HEK293T (cell line): ENCODE measurements at regions not wholly inside any gene's neighbourhood (a gene's known extent, or its start where the extent isn't known, plus 50 kb on each side); places are given as distances from the start of the nearest gene placed in this dataset.
"Not testable (repeated sequence)": the region's sequence is repeated elsewhere in the genome, so short reads cannot be mapped to it uniquely, and the experiment has no call there.

Source experiments
- CTCF ChIA-PET: fragments of 350-600 bp; formaldehyde crosslinking; extraction: SDS; loops from one replicate; lab custom pipeline; 2021; ENCODE audit warnings: antibody characterized with exemption, inconsistent platforms; lab: Yijun Ruan, JAX
- POLR2A ChIA-PET: fragments of 350-600 bp; formaldehyde crosslinking; extraction: SDS; loops from one replicate; lab custom pipeline; 2020; ENCODE audit warnings: antibody characterized with exemption, inconsistent platforms; lab: Yijun Ruan, JAX
- DNase-seq: peaks from one replicate; pipeline ENCODE4 v3.0.0; 2012; ENCODE audit warnings: mixed read lengths; ENCODE audit errors: extremely low spot score
- ARNT ChIP-seq: fragments of 450-650 bp; IDR thresholded peaks from 2 replicates; pipeline ENCODE4 v1.6.1; 2017; ENCODE audit warnings: mild to moderate bottlenecking
- BHLHE40 ChIP-seq: fragments of 450-650 bp; IDR thresholded peaks from 2 replicates; pipeline ENCODE4 v1.6.1; 2016; ENCODE audit warnings: mild to moderate bottlenecking, moderate library complexity, borderline replicate concordance
- CTBP1 ChIP-seq: fragments of 450-650 bp; IDR thresholded peaks from 2 replicates; pipeline ENCODE4 v1.6.1; 2016; ENCODE audit warnings: borderline replicate concordance
- ELF4 ChIP-seq: fragments of 450-650 bp; IDR thresholded peaks from 2 replicates; pipeline ENCODE4 v1.6.1; 2017; ENCODE audit warnings: antibody characterized with exemption
- FOXA1 ChIP-seq: fragments of 450-650 bp; IDR thresholded peaks from 2 replicates; pipeline ENCODE4 v1.6.1; 2016; ENCODE audit warnings: mild to moderate bottlenecking
- FOXK2 ChIP-seq: fragments of 450-650 bp; IDR thresholded peaks from 2 replicates; pipeline ENCODE4 v1.6.1; 2016; ENCODE audit warnings: mild to moderate bottlenecking
- FOXM1 ChIP-seq: fragments of 450-650 bp; IDR thresholded peaks from 2 replicates; pipeline ENCODE4 v1.6.1; 2017; ENCODE audit warnings: mild to moderate bottlenecking, borderline replicate concordance
- HDGF ChIP-seq: fragments of 450-650 bp; IDR thresholded peaks from 2 replicates; pipeline ENCODE4 v1.6.1; 2017; ENCODE audit warnings: antibody characterized with exemption, borderline replicate concordance
- L3MBTL2 ChIP-seq: fragments of 450-650 bp; conservative IDR thresholded peaks from 2 replicates; pipeline ENCODE4 v1.6.1; 2016; ENCODE audit warnings: mild to moderate bottlenecking
- LEF1 ChIP-seq: fragments of 450-650 bp; IDR thresholded peaks from 2 replicates; pipeline ENCODE4 v1.6.1; 2017; ENCODE audit warnings: mild to moderate bottlenecking, borderline replicate concordance
- NFRKB ChIP-seq: fragments of 450-650 bp; IDR thresholded peaks from 2 replicates; pipeline ENCODE4 v1.6.1; 2016; ENCODE audit warnings: mild to moderate bottlenecking, moderate library complexity
- PKNOX1 ChIP-seq: fragments of 450-650 bp; IDR thresholded peaks from 2 replicates; pipeline ENCODE4 v1.6.1; 2016
- SP1 ChIP-seq: fragments of 450-650 bp; IDR thresholded peaks from 2 replicates; pipeline ENCODE4 v1.6.1; 2017
- SUZ12 ChIP-seq: fragments of 450-650 bp; IDR thresholded peaks from 2 replicates; pipeline ENCODE4 v1.6.1; 2016; ENCODE audit warnings: mild to moderate bottlenecking
- TARDBP ChIP-seq: fragments of 450-650 bp; IDR thresholded peaks from 2 replicates; pipeline ENCODE4 v1.6.1; 2016
- ZNF384 ChIP-seq: fragments of 450-650 bp; IDR thresholded peaks from 2 replicates; pipeline ENCODE4 v1.6.1; 2016

- POLR2A ChIA-PET: no interaction called here
- no peak for TF ChIP-seq FOXM1
- TF ChIP-seq CTBP1: no peak
- no peak for TF ChIP-seq FOXA1
- no peak for TF ChIP-seq NFRKB
- no peak for TF ChIP-seq PKNOX1
- no peak for TF ChIP-seq BHLHE40
- no peak for TF ChIP-seq ARNT
- no peak for TF ChIP-seq HDGF
- TF ChIP-seq ELF4: no peak
- no peak for TF ChIP-seq SP1
- TF ChIP-seq LEF1: no peak
- no peak for TF ChIP-seq TARDBP
- DNase-seq: no peak
- CTCF ChIA-PET: no interaction called here
Measured at GRCh38 chr1:187931776-187932175, 1103.0 kb downstream of the PLA2G4A start.

- POLR2A ChIA-PET: no interaction called here
- DNase-seq: no peak
- TF ChIP-seq PKNOX1: no peak
- no peak for TF ChIP-seq FOXM1
- no peak for TF ChIP-seq HDGF
- no peak for TF ChIP-seq L3MBTL2
- TF ChIP-seq ZNF384: no peak
- no peak for TF ChIP-seq SP1
- TF ChIP-seq FOXA1: no peak
- no peak for TF ChIP-seq CTBP1
- no peak for TF ChIP-seq LEF1
- TF ChIP-seq NFRKB: no peak
- CTCF ChIA-PET: no interaction called here
Measured at GRCh38 chr1:187933562-187934419, 1105.0 kb downstream of the PLA2G4A start.

GRCh38 chr1:187936667-187937066 is 1107.9 kb downstream of the PLA2G4A start:
- TF ChIP-seq FOXA1: no peak
- TF ChIP-seq FOXK2: no peak
- TF ChIP-seq FOXM1: no peak
- ChIA-PET CTCF (no interaction called here), POLR2A (no interaction called here)
- no peak for DNase-seq

GRCh38 chr1:187938092-187938491 is 1109.3 kb downstream of the PLA2G4A start:
- TF ChIP-seq FOXM1 (no peak), PKNOX1 (no peak), L3MBTL2 (no peak), TARDBP (no peak), NFRKB (no peak), HDGF (no peak), ZNF384 (no peak), ARNT (no peak), BHLHE40 (no peak), FOXA1 (no peak), LEF1 (no peak), FOXK2 (no peak), SUZ12 (no peak), SP1 (no peak)
- no peak for DNase-seq
- ChIA-PET POLR2A (no interaction called here), CTCF (no interaction called here)

GRCh38 chr1:187942986-187943385 is 1114.2 kb downstream of the PLA2G4A start:
- ChIA-PET CTCF (no interaction called here), POLR2A (no interaction called here)
- DNase-seq: no peak
- TF ChIP-seq NFRKB: no peak

- CTCF ChIA-PET: no interaction called here
- POLR2A ChIA-PET: no interaction called here
- no peak for DNase-seq
- no peak for TF ChIP-seq SUZ12
- TF ChIP-seq ELF4: no peak
- no peak for TF ChIP-seq FOXM1
- TF ChIP-seq PKNOX1: no peak
- no peak for TF ChIP-seq FOXA1
- no peak for TF ChIP-seq FOXK2
- no peak for TF ChIP-seq L3MBTL2
- no peak for TF ChIP-seq LEF1
- no peak for TF ChIP-seq HDGF
- TF ChIP-seq ARNT: no peak
- TF ChIP-seq BHLHE40: no peak
- TF ChIP-seq ZNF384: no peak
- no peak for TF ChIP-seq NFRKB
- TF ChIP-seq TARDBP: no peak
- no peak for TF ChIP-seq SP1
- TF ChIP-seq CTBP1: no peak
Measured at GRCh38 chr1:187943606-187944403, 1115.1 kb downstream of the PLA2G4A start.

GRCh38 chr1:187946661-187947060 is 1117.9 kb downstream of the PLA2G4A start:
- DNase-seq, POLR2A ChIA-PET, CTCF ChIA-PET: not testable (repeated sequence)
